ENCODE measurements at regions not wholly inside any gene's neighbourhood (a gene's known extent, or its start where the extent isn't known, plus 50 kb on each side); places are given as distances from the start of the nearest gene placed in this dataset.

GRCh38 chr12:64955746-64956145 is 131.3 kb downstream of the TBC1D30 start:
- H3K27me3 ChIP-seq (ENCODE audit: insufficient read depth, poor library complexity, severe bottlenecking): peaks cover 7% of the 10 kb centered on the region
- no peak for TF ChIP-seq GABPA (IDR thresholded peaks at IDR 0.05; ENCODE audit: low read depth)
- no peak for TF ChIP-seq SPI1 (IDR thresholded peaks at IDR 0.05; ENCODE audit: borderline replicate concordance, low read depth)
- TF ChIP-seq REST (IDR thresholded peaks at IDR 0.05; ENCODE audit: insufficient replicate concordance, low read depth): no peak
- no peak for TF ChIP-seq CTCF (IDR thresholded peaks at IDR 0.05; ENCODE audit: insufficient read depth, low read length)
- TF ChIP-seq POLR2AphosphoS5 (IDR thresholded peaks at IDR 0.05; ENCODE audit: low read depth): no peak
- H3K27ac ChIP-seq (replicated peaks): no peak overlapping the region
- H3K4me3 ChIP-seq (replicated peaks; ENCODE audit: insufficient read depth, low read length): no peak overlapping the region
- DNase-seq (ENCODE audit: low read depth in 1 of 2, low spot score in 1 of 2): no peak

GRCh38 chr12:64965920-64966319 is 141.5 kb downstream of the TBC1D30 start:
- Histone ChIP-seq H3K4me3 (replicated peaks; ENCODE audit: insufficient read depth, low read length) (no peak overlapping the region), H3K27ac (replicated peaks) (no peak overlapping the region), H3K27me3 (ENCODE audit: insufficient read depth, poor library complexity, severe bottlenecking) (peaks cover 4% of the 10 kb centered on the region)
- TF ChIP-seq GABPA (IDR thresholded peaks at IDR 0.05; ENCODE audit: low read depth): no peak
- no peak for TF ChIP-seq SPI1 (IDR thresholded peaks at IDR 0.05; ENCODE audit: borderline replicate concordance, low read depth)
- TF ChIP-seq REST (IDR thresholded peaks at IDR 0.05; ENCODE audit: insufficient replicate concordance, low read depth): no peak
- TF ChIP-seq CTCF (IDR thresholded peaks at IDR 0.05; ENCODE audit: insufficient read depth, low read length): no peak
- TF ChIP-seq POLR2AphosphoS5 (IDR thresholded peaks at IDR 0.05; ENCODE audit: low read depth): no peak
- no peak for DNase-seq (ENCODE audit: low read depth in 1 of 2, low spot score in 1 of 2)

GRCh38 chr12:64968989-64969819 is 144.8 kb downstream of the TBC1D30 start:
- no peak for DNase-seq (ENCODE audit: low read depth in 1 of 2, low spot score in 1 of 2)
- H3K27ac ChIP-seq (replicated peaks): no peak overlapping the region

More at GRCh38 chr12:64968989-64969819, 144.8 kb downstream of the TBC1D30 start:
- no peak for TF ChIP-seq REST (IDR thresholded peaks at IDR 0.05; ENCODE audit: insufficient replicate concordance, low read depth)
- TF ChIP-seq SPI1 (IDR thresholded peaks at IDR 0.05; ENCODE audit: borderline replicate concordance, low read depth): no peak
- no peak for TF ChIP-seq CTCF (IDR thresholded peaks at IDR 0.05; ENCODE audit: insufficient read depth, low read length)
- no peak for TF ChIP-seq GABPA (IDR thresholded peaks at IDR 0.05; ENCODE audit: low read depth)
- no peak for TF ChIP-seq POLR2AphosphoS5 (IDR thresholded peaks at IDR 0.05; ENCODE audit: low read depth)
- Histone ChIP-seq H3K27me3 (ENCODE audit: insufficient read depth, poor library complexity, severe bottlenecking) (peaks cover 8% of the 10 kb centered on the region), H3K4me3 (replicated peaks; ENCODE audit: insufficient read depth, low read length) (no peak overlapping the region)
